ENCODE measurements at regions not wholly inside any gene's neighbourhood (a gene's known extent, or its start where the extent isn't known, plus 50 kb on each side); places are given as distances from the start of the nearest gene placed in this dataset.
"Not testable (repeated sequence)": the region's sequence is repeated elsewhere in the genome, so short reads cannot be mapped to it uniquely, and the experiment has no call there.

DNA sequence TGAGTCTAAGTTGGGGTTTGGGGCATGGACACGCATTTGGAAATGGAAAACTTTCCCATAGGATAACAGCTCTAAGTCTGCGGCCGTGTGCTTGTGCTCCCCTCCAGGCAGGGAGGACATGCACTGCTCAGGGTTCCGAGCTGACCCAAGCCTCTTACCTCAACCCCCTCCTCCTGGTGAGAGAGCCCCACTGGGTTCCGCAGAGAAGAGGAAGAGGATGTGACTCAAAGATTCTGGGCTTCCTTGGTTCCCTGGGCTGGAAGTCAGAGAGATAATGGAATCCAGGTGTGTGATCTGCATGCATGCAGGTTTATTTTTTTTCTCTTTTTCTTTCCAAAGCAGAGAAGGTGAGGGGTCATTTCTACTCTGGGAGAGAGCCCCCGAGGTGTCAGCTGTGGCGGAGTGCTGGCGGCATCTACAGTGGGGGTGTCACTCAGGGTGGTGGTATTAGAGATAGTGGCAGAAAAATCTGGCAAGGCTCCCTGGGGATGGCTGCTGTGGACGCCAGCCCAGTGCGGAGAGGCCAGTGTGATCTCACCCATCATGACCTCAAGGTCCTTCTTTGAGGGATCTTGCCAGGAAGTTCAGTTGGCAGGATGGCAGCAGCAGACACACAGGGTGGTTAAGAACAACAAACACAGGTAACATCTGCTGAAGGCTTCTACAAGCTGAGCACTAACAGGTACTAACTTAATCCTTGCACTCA, 168.7 kb upstream of the HAND2 start:
- no peak for DNase-seq (ENCODE audit: low spot score)

DNA sequence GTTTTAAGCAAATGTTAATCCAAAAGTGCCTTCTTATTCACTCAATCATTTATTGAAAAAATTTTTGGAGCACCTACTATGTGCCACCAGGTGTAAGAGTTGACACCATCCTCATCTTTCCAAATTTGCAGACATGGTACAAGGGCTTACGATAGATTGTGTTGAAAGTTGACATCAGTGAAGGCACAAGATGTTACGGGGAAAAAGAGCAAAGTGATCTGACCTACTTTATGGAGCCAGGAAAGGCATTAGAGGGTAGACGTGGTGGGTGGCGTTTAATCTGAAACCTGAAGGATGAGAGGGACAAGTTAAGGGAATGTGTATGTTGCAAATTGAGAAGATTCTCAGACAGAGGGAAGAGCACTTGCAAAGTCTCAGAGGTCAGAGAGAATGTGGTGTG, 167.8 kb upstream of the HAND2 start:
- no peak for DNase-seq (ENCODE audit: low spot score)

DNA sequence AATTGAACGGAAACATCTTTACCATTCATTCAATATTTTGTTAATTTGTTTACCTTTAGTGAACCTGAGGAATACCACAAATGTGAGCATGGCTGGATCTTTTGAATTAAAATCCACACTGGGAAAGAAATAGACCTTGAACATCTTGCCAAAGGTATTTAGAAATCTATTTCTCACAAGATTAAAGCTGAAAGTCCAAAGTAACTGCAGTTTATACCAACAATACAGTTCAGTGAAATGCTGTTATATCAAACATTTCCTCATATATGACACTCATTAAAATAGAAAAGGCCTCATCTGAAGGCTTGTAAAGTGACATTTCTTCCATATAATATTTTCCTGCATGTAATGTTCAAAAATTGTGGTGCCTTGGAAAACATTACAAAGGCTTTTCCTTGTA, 166.5 kb upstream of the HAND2 start:
- DNase-seq (ENCODE audit: low spot score): no peak

DNA sequence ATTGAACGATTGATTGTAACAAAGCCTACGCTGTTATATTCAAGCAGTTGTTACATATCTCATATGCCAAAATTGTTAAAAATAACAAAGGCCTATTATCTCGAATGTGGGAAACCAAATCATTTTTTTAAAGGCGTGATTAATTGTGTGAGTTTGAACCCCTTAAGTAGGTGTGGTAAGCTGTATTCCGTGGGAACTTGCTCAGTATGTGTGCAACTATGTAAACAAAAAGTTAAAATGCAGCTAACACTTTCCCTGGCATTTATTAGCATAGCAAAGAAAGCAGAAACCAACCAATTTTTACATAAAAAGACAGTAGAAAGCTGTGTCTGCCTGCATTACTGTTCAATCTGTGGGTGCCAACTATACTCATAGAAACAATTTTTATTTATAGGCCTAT, 166.0 kb upstream of the HAND2 start:
- DNase-seq (ENCODE audit: low spot score): no peak

DNA sequence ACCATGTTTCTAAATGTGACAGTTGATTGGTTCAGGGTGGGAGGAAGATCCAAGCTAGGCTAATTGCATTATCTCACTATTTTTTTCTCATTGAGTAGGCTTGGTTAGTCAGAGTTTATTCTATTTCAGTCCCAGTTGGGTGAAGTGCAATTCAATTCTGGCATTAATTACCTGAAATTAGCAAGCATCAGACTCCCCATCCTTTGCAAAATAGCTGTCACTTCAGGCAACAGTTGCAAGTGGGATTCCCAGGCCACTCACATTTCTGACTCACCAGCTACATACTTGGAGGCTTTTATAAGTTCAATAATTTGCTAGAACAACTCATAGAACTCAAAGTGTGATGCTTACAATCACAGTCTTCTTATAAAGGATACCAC, 155.8 kb upstream of the HAND2 start:
- DNase-seq (ENCODE audit: low spot score): no peak

DNA sequence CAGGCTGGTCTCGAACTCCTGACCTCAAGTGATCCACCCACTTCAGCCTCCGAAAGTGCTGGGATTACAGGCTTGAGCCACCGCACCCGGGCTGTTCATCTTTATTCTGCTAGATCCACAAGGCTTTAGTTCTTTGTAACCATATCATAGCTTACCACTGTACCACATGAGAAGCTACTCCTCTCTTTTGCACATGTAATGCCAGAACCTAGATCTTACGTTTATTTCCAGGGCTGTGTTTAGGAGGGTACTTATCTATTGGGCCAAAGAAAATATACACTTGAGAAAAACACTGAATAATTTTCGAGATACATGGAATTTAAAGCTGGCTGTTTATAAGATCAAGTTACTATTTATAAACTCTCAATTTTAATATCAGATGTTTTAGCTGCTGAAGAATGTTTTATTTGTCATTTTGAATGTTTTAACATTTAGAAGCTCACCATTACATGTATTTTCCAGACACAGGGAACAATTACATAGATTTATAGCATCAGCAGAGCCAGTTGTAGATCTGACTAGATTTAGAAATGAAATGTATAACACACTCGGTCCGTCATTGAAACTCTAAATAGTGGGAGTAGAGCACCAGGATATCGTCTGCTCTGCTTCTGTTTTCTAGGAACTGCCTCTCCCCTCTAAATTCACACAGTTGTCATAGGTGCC, 155.3 kb upstream of the HAND2 start:
- DNase-seq (ENCODE audit: low spot score): no peak

DNA sequence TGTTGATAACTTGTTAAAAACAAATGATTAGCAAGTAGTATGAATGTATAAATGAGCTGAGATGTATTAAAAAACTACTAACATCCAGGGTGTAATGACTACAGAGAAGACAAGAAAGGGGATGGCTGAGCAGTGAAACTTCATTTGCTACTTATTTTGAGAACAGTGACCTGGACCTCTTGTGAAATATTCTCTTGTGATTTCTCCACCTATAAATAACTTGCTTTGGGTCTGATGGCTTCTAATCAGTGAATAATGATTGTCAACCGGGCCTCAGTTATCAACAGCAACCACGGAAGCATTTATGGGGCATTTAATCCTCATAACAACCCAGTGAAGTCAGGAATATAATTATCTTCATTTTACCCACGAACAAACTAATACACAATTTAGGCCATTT, 154.2 kb upstream of the HAND2 start:
- no peak for DNase-seq (ENCODE audit: low spot score)

DNA sequence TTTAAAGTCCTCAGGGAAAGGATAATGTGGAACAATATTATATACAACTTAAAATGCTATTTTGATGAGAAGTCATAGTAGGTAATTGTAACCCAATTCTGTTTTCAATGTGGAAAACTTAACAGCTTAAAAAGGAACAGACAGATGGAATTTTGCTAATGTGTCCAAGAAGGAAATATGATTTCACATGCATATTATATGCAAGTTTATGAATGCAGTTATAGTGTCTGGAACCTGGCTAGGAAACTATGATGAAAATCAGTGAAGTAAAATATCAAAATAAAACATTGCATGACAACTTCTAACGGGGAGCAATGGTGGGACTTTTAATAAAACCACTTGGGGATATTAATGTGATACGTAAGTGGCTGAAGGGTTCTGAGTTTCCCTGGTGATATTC, 152.6 kb upstream of the HAND2 start:
- no peak for DNase-seq (ENCODE audit: low spot score)

DNA sequence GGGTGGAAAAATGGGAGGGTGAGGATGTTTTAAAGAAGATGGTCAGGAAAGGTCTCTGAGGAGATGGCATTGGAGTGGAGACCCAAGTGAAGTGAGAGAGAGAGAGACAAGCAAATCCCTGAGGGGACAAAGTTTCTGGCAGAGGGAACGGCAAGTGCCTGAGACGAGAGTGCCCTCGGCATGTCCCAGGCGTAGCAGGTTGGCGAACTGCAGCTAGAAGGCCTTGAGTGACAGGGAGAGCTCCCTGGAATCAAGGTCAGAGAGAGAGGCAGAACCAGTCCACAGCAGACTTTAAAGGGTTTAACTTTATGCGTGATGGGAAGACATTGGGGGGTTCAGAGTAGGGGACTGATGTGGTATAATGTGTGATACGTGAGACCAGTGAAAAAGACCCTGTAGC, 150.2 kb upstream of the HAND2 start:
- no peak for DNase-seq (ENCODE audit: low spot score)

DNA sequence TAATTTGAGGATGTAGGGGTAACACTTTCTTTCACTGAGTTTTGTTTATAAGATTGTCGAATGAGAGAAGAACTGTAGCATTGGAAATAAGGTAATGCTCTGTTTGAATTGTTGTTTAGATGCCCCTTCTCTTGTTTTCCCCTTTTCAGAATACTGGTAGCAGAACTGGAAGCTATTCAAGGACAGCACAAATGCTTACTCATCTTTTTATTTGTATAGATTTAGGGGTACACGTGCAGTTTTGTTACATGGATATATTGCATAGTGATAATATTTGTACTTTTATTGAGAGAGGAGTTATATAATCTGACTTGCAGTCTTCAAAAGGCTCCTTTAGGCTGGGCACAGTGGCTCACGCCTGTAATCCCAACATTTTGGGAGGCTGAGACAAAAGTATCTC, 145.4 kb upstream of the HAND2 start:
- DNase-seq (ENCODE audit: low spot score): no peak

DNA sequence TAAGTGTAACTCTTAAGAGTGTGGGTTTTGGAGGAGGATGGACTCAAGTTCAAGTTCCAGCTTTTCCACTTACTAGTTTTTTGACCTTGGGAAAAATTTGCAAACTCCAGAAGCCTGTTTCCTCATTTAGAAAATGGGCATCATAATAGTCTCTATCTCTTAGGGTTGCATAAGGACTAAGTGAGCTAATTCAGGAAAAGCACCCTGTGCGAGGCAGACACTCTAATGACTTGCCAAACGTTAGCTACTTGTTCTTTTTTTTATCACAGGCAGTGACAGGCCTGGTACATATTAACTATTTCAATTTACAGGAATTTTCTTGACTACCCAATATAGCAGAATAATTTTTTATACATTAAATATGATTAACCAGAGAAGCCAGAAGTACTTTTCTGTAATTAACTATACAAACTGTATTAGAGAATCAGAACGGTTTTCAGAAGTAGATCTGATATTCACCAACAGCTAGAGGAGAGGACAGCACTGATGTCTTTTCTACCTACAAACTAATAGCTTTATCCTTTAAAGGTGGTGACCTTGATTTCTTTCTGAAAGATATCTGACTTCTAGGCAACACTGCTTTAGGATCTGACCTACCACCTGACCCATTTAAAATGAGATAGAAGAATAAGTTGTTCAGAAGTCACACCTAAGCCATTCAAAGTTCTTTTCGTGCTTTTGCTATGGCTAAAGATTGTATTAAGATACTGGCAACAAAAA, 139.6 kb upstream of the HAND2 start:
- no peak for DNase-seq (ENCODE audit: low spot score)

DNA sequence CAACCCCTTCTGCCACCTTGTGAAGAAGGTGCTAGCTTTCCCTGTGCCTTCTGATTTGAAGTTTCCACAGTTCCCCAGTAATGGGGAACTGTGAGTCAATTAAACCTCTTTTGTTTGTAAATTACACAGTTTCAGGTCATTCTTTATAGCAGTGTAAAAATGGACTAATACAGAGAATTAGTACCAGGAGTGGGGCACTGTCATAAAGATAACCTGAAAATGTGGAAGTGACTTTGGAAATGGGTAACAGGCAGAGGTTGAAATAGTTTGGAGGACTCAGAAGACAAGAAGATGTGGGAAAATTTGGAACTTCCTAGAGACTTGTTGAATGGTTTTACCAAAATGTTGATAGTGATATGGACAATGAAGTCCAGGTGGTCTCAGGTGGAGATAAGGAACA, 131.0 kb upstream of the HAND2 start:
- no peak for DNase-seq (ENCODE audit: low spot score)

DNA sequence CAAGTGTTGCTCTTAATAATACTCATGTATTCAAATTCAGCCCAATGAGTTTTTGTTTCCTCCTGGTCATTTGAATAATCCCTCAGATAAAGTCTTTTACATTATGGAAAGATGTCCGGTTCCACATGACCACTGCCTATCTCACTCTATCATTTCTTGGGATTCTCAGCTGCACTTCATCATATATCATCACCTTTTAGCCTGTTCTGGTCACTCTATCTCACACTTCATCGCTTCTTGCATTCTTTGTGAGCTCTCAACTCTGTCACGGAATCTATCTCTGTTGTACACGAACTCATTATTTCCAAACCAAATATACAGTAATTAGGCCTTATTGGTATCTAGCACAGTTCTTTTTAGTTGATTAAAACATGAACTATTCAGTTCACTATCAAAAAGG, 126.9 kb upstream of the HAND2 start:
- DNase-seq (ENCODE audit: low spot score): no peak

DNA sequence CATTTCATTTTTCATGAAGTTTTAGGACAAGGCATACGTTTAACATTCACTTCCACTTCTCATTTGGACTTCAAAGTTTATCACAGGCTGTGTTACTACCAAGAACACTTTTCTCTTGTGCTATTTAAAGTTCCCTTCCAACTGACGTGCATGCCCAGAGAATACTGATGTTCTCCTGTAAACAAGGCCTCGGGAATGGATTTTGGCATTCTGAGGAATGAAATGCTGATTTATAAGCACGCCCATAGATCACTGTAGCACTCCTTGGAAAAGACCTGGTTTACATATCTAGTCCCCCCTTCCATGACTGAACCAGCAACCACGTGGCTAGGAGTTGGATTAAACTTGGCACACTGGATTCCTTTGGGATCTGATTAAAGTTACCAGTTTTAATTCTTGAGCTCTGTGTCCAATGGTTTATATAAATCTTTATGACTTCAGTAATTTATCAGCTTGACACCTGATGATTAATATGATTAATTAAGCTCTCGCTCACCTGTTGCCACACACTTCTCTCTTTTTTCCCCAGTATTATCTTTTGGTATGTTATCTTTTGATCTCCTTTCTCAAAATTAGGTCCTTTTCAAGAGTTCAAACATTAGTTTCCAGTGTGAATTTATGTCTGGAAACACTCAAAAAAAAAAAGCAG, 122.4 kb upstream of the HAND2 start:
- DNase-seq (ENCODE audit: low spot score): no peak

DNA sequence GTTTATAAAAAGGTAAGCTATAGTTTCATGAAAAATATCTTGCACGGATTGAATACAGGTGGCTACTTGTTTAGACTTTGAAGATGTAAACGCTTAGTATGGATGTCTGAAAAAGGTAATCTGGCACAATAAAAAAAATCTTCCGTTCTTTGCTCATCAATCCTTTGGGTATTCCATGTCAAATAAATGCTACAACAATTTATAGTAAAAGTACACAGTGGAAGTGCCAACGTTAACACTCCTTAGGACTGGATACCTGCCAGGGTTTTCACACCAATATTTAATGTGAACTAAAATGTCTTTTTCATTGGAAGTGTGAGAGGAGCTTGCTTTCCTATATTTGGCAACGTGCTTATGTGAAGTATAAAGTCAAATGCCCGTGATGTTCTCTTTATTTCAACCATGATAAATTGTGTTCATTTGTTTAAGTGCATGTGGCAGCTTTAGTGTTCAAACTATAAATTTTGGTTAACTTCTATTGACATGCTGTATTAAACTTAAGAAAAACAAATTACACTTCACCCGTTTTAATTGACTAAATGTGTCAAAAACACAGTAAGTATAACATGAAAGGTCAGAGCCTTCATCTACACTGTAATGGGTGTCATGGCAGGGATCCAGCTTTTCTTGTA, 121.7 kb upstream of the HAND2 start:
- DNase-seq (ENCODE audit: low spot score): no peak

DNA sequence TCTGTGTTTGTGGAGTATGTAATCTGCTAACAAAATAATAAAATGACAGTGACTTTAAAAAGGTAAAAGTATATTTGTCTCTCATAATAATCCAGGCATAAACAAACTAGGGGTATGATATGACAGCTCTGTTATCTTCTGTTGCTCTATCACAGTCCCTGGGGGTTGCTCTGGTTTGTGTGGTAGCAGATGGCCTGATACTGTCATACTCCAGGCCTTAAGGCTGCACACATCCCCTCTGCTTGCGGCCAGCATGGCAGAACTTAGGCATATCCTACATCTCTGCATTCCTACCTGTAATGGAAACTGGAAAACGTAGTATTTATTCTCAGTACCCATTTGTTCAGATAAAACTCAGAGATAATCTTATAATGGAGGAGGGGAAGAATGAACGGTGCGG, 117.9 kb upstream of the HAND2 start:
- no peak for DNase-seq (ENCODE audit: low spot score)

DNA sequence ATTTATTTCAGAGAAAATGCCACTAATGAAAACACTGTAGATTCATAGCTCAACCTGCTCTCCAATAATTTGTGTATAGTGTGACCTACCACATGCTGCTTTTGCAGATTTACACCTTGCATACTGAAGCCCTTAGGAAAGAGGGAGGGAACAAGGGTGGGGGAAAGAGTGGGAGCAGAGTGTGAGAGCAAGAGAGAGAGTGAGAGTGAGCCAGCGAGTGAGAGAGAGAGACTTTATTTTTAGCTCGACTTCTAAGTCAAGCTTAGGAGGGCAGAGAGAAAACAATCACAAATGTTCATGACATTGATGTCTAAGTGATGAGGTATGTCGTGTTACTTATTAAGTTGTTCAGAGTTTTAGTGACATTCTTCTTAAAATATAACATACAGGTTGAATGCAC, 112.5 kb upstream of the HAND2 start:
- no peak for DNase-seq (ENCODE audit: low spot score)

DNA sequence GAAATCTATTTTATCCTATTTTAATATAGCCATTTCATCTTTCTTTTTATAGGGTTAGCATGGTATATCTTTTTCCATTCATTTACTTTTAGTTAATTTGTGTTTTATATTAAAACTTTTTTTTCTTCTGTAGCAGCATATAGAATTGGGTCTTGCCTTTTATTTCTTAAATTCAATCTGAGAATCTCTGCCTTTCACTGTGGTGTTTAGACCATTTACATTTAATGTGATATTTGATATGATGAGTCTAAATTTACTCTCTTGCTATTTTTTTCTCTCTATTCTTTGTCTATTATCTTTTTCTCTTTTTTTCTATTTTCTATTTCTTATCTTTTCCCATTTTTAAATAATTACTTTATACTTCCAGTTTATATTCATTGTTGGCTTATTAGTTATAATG, 105.4 kb upstream of the HAND2 start:
- no peak for DNase-seq (ENCODE audit: low spot score)

DNA sequence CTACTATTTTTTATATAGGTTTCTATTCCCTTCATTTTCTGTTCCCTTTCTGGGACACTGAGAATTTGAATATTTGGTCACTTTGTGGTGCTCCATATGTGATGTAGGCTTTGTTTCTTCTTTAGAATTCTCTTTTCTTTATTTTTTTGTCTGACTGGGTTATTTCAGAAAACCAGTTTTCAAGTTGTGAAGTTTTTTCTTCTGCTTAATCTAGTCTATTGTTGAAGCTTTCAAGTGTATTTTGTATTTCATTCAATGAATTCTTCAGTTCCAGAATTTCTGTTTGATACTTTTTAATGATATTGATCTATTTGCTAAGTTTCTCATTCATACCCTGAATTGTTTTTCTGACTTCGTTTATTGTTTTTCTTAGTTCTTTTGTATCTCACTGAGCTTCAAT, 96.2 kb upstream of the HAND2 start:
- DNase-seq (ENCODE audit: low spot score): no peak

DNA sequence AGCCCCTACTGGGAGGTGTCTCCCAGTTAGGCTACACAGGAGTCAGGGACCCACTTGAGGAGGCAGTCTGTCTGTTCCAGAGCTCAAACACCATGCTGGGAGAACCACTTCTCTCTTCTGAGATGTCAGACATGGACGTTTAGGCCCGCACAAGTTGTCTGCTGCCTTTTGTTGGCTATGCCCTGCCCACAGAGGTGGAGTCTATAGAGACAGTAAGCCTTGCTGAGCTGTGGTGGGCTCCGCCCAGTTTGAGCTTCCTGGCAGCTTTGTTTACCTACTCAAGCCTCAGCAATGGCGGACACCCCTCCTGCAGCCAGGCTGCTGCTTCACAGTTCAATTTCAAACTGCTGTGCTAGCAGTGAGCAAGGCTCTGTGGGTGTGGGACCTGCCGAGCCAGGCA, 88.6 kb upstream of the HAND2 start:
- DNase-seq (ENCODE audit: low spot score): not testable (repeated sequence)

DNA sequence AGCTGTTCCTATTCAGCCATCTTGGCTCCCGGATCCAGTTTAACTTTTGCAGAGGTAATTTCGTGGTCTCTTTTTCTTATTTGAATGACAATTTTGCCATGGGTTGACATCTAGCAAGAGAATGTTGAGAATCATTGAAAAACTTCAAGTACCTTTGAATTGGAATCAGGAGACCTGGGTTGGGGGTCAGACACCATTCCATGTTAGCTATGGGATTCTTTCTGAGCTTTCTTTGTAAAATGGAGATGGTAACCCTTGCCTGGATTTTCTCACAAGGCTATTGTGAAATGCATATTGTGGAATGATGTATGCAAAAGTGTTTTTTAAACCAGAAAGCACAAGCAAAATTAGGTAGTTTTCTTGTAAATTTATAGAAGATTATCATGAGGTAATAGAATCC, 79.1 kb upstream of the HAND2 start:
- no peak for DNase-seq (ENCODE audit: low spot score)

DNA sequence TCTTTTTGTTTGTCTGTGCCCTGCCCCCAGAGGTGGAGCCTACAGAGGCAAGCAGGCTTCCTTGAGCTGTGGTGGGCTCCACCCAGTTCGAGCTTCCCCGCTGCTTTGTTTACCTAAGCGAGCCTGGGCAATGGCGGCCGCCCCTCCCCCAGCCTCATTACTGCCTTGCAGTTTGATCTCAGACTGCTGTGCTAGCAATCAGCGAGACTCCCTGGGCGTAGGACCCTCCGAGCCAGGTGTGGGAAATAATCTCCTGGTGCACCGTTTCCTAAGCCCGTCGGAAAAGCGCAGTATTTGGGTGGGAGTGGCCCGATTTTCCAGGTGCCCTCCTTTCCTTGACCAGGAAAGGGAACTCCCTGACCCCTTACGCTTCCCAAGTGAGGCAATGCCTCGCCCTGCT, 78.6 kb upstream of the HAND2 start:
- DNase-seq (ENCODE audit: low spot score): not testable (repeated sequence)

DNA sequence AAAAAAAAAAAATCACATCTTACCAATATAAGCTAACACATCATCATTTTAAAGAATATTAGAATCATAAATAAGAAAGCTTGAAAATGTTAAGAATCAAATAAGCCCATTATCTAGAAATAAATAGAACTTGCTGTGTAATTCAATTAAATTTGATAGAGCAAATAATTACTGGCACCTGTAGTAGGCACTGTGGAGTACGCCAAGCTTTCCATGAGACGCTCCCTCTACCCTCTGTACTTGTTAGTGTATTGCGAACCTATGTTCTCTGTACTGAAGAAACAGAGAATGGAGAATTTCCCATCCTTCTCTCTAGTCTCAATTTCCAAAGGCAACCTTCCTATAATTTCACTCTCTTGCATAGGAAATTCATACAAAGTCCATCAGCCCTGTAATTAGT, 61.7 kb upstream of the HAND2 start:
- peak; percentile 15 for DNase-seq (ENCODE audit: low spot score)
